ENCODE measurements at regions not wholly inside any gene's neighbourhood (a gene's known extent, or its start where the extent isn't known, plus 50 kb on each side); places are given as distances from the start of the nearest gene placed in this dataset.
"Not testable (repeated sequence)": the region's sequence is repeated elsewhere in the genome, so short reads cannot be mapped to it uniquely, and the experiment has no call there.

DNA sequence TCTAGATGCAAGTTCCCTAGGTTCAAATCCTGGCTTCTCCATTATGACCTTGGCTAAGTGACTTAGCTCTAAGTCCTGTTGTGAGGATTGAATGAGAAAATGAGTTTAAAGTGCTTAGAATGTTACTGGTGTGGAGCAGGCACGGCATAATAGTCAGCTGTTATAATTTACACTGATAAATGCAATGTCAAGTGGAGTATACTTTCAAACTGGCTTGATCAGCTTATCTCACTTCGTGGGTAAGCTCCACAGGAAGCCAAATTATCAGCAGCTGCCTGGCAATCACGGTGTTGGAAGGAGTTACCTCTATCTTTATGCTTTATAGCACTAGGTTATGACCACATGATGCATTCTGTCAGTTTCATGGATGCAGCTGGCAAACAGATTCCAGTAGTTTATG is 272.8 kb downstream of the OLFM4 start:
- no peaks in the 10 kb centered on the region for H3K27me3 ChIP-seq (ENCODE audit: insufficient read depth, low read length)
- no peaks in the 10 kb centered on the region for H4K20me1 ChIP-seq (ENCODE audit: insufficient read depth, low read length)
- H3K9me3 ChIP-seq (ENCODE audit: low read depth, low read length), result peaks cover 2% of the 10 kb centered on the region
- H3K36me3 ChIP-seq (ENCODE audit: insufficient read depth, low read length), result no peaks in the 10 kb centered on the region
- H3K27ac ChIP-seq (ENCODE audit: low read depth, low read length), result no peak overlapping the region
- no peak overlapping the region for H3K4me2 ChIP-seq (ENCODE audit: insufficient read depth, low read length)
- no peak for DNase-seq (ENCODE audit: insufficient read length, low spot score, missing footprints)
- H3K4me3 ChIP-seq (ENCODE audit: insufficient read depth, low read length), result no peak overlapping the region
- H3K4me1 ChIP-seq (ENCODE audit: insufficient read depth, low read length), result no peaks in the 10 kb centered on the region
- no peak overlapping the region for H2AFZ ChIP-seq (ENCODE audit: low read length)
- TF ChIP-seq, protein P1, sequence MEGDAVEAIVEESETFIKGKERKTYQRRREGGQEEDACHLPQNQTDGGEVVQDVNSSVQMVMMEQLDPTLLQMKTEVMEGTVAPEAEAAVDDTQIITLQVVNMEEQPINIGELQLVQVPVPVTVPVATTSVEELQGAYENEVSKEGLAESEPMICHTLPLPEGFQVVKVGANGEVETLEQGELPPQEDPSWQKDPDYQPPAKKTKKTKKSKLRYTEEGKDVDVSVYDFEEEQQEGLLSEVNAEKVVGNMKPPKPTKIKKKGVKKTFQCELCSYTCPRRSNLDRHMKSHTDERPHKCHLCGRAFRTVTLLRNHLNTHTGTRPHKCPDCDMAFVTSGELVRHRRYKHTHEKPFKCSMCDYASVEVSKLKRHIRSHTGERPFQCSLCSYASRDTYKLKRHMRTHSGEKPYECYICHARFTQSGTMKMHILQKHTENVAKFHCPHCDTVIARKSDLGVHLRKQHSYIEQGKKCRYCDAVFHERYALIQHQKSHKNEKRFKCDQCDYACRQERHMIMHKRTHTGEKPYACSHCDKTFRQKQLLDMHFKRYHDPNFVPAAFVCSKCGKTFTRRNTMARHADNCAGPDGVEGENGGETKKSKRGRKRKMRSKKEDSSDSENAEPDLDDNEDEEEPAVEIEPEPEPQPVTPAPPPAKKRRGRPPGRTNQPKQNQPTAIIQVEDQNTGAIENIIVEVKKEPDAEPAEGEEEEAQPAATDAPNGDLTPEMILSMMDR (IDR thresholded peaks at IDR 0.05; ENCODE audit: extremely low read depth, low read depth, low read length), result no peak
- H3K79me2 ChIP-seq (ENCODE audit: insufficient read depth, low read length), result no peaks in the 10 kb centered on the region

DNA sequence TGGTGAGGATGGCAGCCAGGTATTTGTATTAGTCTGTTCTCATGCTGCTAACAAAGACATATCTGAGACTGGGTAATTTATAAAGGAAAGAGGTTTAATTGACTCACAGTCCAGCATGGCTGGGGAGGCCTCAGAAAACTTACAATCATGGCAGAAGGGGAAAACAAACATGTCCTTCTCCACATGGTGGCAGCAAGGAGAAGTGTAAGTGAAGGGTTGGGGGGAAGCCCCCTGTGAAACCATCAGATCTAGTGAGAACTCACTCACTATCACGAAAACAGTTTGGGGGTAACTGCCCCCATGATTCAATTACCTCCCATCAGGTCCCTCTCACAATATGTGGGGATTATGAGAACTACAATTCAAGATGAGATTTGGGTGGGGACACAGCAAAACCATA is 276.8 kb downstream of the OLFM4 start:
- not testable (repeated sequence) for H3K4me3 ChIP-seq (ENCODE audit: insufficient read depth, low read length); H3K27me3 ChIP-seq (ENCODE audit: insufficient read depth, low read length); H3K4me1 ChIP-seq (ENCODE audit: insufficient read depth, low read length); H3K79me2 ChIP-seq (ENCODE audit: insufficient read depth, low read length); H3K36me3 ChIP-seq (ENCODE audit: insufficient read depth, low read length); H2AFZ ChIP-seq (ENCODE audit: low read length); H3K4me2 ChIP-seq (ENCODE audit: insufficient read depth, low read length); H4K20me1 ChIP-seq (ENCODE audit: insufficient read depth, low read length); DNase-seq (ENCODE audit: insufficient read length, low spot score, missing footprints); H3K27ac ChIP-seq (ENCODE audit: low read depth, low read length); H3K9me3 ChIP-seq (ENCODE audit: low read depth, low read length)

DNA sequence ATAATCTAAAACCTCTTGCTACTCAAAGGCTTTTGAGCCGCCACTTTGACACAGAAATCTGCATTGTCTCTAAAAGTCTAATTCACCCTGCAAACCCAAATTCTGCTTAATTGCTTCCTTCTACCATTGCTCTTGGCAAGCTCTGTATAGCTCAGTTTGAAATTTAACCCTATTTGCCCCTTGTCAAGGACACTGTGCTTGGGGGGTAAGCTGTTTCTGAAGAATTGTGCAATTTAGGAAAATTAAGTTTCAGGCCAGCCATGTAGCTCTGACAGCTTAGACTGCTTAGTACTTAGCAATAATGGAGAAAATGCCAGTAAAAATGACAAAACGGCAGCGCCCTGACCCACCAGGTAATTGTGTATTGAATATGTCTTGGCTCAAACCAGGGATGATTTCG is 282.2 kb downstream of the OLFM4 start:
- H3K27ac ChIP-seq (ENCODE audit: low read depth, low read length), result no peak overlapping the region
- no peaks in the 10 kb centered on the region for H3K27me3 ChIP-seq (ENCODE audit: insufficient read depth, low read length)
- H2AFZ ChIP-seq (ENCODE audit: low read length), result no peak overlapping the region
- peak; percentile 62 for DNase-seq (ENCODE audit: insufficient read length, low spot score, missing footprints)
- H3K4me1 ChIP-seq (ENCODE audit: insufficient read depth, low read length), result no peaks in the 10 kb centered on the region
- TF ChIP-seq, protein P1 (IDR thresholded peaks at IDR 0.05; ENCODE audit: extremely low read depth, low read depth, low read length), result no peak
- no peaks in the 10 kb centered on the region for H3K36me3 ChIP-seq (ENCODE audit: insufficient read depth, low read length)
- no peak overlapping the region for H3K4me2 ChIP-seq (ENCODE audit: insufficient read depth, low read length)
- no peak overlapping the region for H3K4me3 ChIP-seq (ENCODE audit: insufficient read depth, low read length)
- no peaks in the 10 kb centered on the region for H3K9me3 ChIP-seq (ENCODE audit: low read depth, low read length)
- H4K20me1 ChIP-seq (ENCODE audit: insufficient read depth, low read length), result no peaks in the 10 kb centered on the region
- H3K79me2 ChIP-seq (ENCODE audit: insufficient read depth, low read length), result no peaks in the 10 kb centered on the region

DNA sequence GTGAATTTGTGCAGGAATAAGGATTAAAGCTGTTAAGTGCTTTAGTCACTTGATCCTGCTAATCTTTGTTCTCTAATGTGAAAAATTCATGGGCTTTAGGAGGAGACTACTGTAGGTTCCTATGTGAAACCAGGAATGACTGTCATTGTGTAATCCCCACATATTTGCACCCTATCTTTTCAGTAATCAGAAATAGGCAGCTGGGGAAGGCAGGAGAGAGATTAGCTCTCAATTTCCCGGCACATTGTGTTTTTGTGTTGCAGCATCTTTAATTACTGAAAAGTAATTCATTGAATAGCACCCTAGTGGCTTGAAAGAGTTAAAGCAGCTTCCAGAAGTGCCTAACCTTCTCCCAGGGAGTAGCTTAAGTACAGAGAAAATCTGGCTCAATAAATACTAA is 282.9 kb downstream of the OLFM4 start:
- Histone ChIP-seq H4K20me1 (ENCODE audit: insufficient read depth, low read length) (no peaks in the 10 kb centered on the region), H3K4me1 (ENCODE audit: insufficient read depth, low read length) (no peaks in the 10 kb centered on the region), H3K27me3 (ENCODE audit: insufficient read depth, low read length) (no peaks in the 10 kb centered on the region), H3K4me3 (ENCODE audit: insufficient read depth, low read length) (no peak overlapping the region), H3K4me2 (ENCODE audit: insufficient read depth, low read length) (no peak overlapping the region), H3K27ac (ENCODE audit: low read depth, low read length) (no peak overlapping the region), H3K79me2 (ENCODE audit: insufficient read depth, low read length) (no peaks in the 10 kb centered on the region), H3K9me3 (ENCODE audit: low read depth, low read length) (no peaks in the 10 kb centered on the region), H2AFZ (ENCODE audit: low read length) (no peak overlapping the region), H3K36me3 (ENCODE audit: insufficient read depth, low read length) (no peaks in the 10 kb centered on the region)
- no peak for DNase-seq (ENCODE audit: insufficient read length, low spot score, missing footprints)
- TF ChIP-seq, protein P1 (IDR thresholded peaks at IDR 0.05; ENCODE audit: extremely low read depth, low read depth, low read length), result no peak
